KBM-7 (cell line): ENCODE measurements at regions not wholly inside any gene's neighbourhood (a gene's known extent, or its start where the extent isn't known, plus 50 kb on each side); places are given as distances from the start of the nearest gene placed in this dataset.

Experiments used
- DNase-seq: peaks from one replicate; pipeline ENCODE4 v3.0.0-alpha.2; 2015
- in situ Hi-C: fragments of 300-500 bp; cut with MboI; formaldehyde crosslinking; loops from 2 replicates; pipeline ENCODE4 v1.14.3; 2020; ENCODE audit warnings: low sequenced_read_pairs, low pct_unique_long_range_greater_than_20kb, mixed read lengths

GRCh38 chr4:156568041-156568440 is 403.6 kb downstream of the PDGFC start:
- DNase-seq: no peak
- in situ Hi-C loops: no loop called here

- peak; percentile 43 for DNase-seq
- in situ Hi-C loops: no loop called here
Measured at GRCh38 chr4:156560701-156561100, 410.9 kb downstream of the PDGFC start.

- DNase-seq: no peak
- in situ Hi-C loops: no loop called here
Measured at GRCh38 chr4:156559346-156559745, 412.3 kb downstream of the PDGFC start.

GRCh38 chr4:156558373-156559025 is 413.1 kb downstream of the PDGFC start:
- DNase-seq: no peak
- in situ Hi-C loops: no loop called here

GRCh38 chr4:156557920-156558319 is 413.7 kb downstream of the PDGFC start:
- in situ Hi-C loops: no loop called here
- DNase-seq: no peak

GRCh38 chr4:156556336-156556735 is 415.3 kb downstream of the PDGFC start:
- in situ Hi-C loops: no loop called here

GRCh38 chr4:156553659-156554058 is 417.9 kb downstream of the PDGFC start:
- in situ Hi-C loops: no loop called here
- DNase-seq: peak; percentile 50

More at GRCh38 chr4:156556336-156556735, 415.3 kb downstream of the PDGFC start:
- DNase-seq: no peak

GRCh38 chr4:156547891-156548290 is 423.7 kb downstream of the PDGFC start:
- in situ Hi-C loops: no loop called here
- no peak for DNase-seq

- in situ Hi-C loops: no loop called here
- peak; percentile 49 for DNase-seq
Measured at GRCh38 chr4:156547439-156547838, 424.2 kb downstream of the PDGFC start.

- in situ Hi-C loops: no loop called here
- peak; percentile 26 for DNase-seq
Measured at GRCh38 chr4:156545003-156545785, 426.4 kb downstream of the PDGFC start.

- in situ Hi-C loops: no loop called here
Measured at GRCh38 chr4:156539376-156539775, 432.2 kb downstream of the PDGFC start.

GRCh38 chr4:156538651-156539257 is 432.8 kb downstream of the PDGFC start:
- no peak for DNase-seq
- in situ Hi-C loops: no loop called here

More at GRCh38 chr4:156539376-156539775, 432.2 kb downstream of the PDGFC start:
- DNase-seq: no peak

- in situ Hi-C loops: no loop called here
- no peak for DNase-seq
Measured at GRCh38 chr4:156538210-156538609, 433.4 kb downstream of the PDGFC start.

GRCh38 chr4:156537286-156537685 is 434.3 kb downstream of the PDGFC start:
- DNase-seq: no peak
- in situ Hi-C loops: no loop called here

- in situ Hi-C loops: no loop called here
- DNase-seq: no peak
Measured at GRCh38 chr4:156536661-156537060, 434.9 kb downstream of the PDGFC start.

GRCh38 chr4:156534205-156534604 is 437.4 kb downstream of the PDGFC start:
- in situ Hi-C loops: no loop called here
- DNase-seq: no peak

GRCh38 chr4:156528216-156528615 is 443.4 kb downstream of the PDGFC start:
- in situ Hi-C loops: no loop called here
- DNase-seq: peak; percentile 28

- DNase-seq: no peak
- in situ Hi-C loops: no loop called here
Measured at GRCh38 chr4:156527237-156527993, 444.2 kb downstream of the PDGFC start.

- in situ Hi-C loops: no loop called here
- DNase-seq: no peak
Measured at GRCh38 chr4:156523991-156524390, 447.6 kb downstream of the PDGFC start.

- in situ Hi-C loops: no loop called here
Measured at GRCh38 chr4:156523492-156523891, 448.1 kb downstream of the PDGFC start.

More at GRCh38 chr4:156523492-156523891, 448.1 kb downstream of the PDGFC start:
- DNase-seq: no peak
